Neural cell (in vitro differentiated cells): ENCODE measurements at regions not wholly inside any gene's neighbourhood (a gene's known extent, or its start where the extent isn't known, plus 50 kb on each side); places are given as distances from the start of the nearest gene placed in this dataset.

Experiments
- EZH2 ChIP-seq: fragments of 200-600, 300-800 bp; shearing (Covaris generic), sonication (generic); IDR thresholded peaks from 2 replicates; pipeline ENCODE4 v1.6.1; 2014; ENCODE audit warnings: antibody characterized with exemption, low read length, borderline replicate concordance, mild to moderate bottlenecking; ENCODE audit not compliant: insufficient read depth, poor library complexity, severe bottlenecking
- MXI1 ChIP-seq: fragments of 450-650 bp; conservative IDR thresholded peaks from 2 replicates; pipeline ENCODE4 v1.6.1; 2014; ENCODE audit warnings: antibody characterized with exemption, mild to moderate bottlenecking; ENCODE audit not compliant: poor library complexity, severe bottlenecking
- POLR2AphosphoS5 ChIP-seq: IDR thresholded peaks from 2 replicates; pipeline ENCODE4 v1.6.1; 2012
- RAD21 ChIP-seq: fragments of 450-650 bp; conservative IDR thresholded peaks from 2 replicates; pipeline ENCODE4 v1.6.1; 2014; ENCODE audit warnings: antibody characterized with exemption, mild to moderate bottlenecking, moderate library complexity
- TF ChIP-seq, protein P1 (sequence below): IDR thresholded peaks from 2 replicates; pipeline ENCODE4 v1.6.1; 2012; ENCODE audit warnings: borderline replicate concordance
- TF ChIP-seq, protein P2 (sequence below): fragments of 450-650 bp; IDR thresholded peaks from 2 replicates; pipeline ENCODE4 v1.5.1; 2014; ENCODE audit warnings: antibody characterized with exemption, mild to moderate bottlenecking, moderate library complexity; ENCODE audit not compliant: poor library complexity, severe bottlenecking

DNA sequence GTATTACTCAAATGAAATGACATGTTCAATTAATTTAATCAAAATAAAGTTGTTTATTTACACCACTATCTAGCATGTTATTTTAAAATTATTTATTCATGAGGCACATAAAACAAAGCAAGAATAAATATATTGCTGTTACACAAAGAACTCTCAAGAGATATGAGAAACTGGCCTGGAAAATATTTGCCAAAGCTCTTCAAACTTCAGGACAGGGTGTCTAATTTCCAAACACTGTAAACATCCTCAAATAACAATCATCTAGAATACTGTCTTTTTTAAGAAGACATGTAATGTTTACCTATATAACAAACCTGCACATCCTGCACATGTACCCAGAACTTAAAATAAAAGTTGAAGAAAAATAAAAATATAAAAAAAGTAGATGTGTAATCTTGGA lies 876.6 kb downstream of the TUSC7 start:
- TF ChIP-seq, protein P1, sequence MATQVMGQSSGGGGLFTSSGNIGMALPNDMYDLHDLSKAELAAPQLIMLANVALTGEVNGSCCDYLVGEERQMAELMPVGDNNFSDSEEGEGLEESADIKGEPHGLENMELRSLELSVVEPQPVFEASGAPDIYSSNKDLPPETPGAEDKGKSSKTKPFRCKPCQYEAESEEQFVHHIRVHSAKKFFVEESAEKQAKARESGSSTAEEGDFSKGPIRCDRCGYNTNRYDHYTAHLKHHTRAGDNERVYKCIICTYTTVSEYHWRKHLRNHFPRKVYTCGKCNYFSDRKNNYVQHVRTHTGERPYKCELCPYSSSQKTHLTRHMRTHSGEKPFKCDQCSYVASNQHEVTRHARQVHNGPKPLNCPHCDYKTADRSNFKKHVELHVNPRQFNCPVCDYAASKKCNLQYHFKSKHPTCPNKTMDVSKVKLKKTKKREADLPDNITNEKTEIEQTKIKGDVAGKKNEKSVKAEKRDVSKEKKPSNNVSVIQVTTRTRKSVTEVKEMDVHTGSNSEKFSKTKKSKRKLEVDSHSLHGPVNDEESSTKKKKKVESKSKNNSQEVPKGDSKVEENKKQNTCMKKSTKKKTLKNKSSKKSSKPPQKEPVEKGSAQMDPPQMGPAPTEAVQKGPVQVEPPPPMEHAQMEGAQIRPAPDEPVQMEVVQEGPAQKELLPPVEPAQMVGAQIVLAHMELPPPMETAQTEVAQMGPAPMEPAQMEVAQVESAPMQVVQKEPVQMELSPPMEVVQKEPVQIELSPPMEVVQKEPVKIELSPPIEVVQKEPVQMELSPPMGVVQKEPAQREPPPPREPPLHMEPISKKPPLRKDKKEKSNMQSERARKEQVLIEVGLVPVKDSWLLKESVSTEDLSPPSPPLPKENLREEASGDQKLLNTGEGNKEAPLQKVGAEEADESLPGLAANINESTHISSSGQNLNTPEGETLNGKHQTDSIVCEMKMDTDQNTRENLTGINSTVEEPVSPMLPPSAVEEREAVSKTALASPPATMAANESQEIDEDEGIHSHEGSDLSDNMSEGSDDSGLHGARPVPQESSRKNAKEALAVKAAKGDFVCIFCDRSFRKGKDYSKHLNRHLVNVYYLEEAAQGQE: no peak
- TF ChIP-seq EZH2: no peak
- TF ChIP-seq, protein P2, sequence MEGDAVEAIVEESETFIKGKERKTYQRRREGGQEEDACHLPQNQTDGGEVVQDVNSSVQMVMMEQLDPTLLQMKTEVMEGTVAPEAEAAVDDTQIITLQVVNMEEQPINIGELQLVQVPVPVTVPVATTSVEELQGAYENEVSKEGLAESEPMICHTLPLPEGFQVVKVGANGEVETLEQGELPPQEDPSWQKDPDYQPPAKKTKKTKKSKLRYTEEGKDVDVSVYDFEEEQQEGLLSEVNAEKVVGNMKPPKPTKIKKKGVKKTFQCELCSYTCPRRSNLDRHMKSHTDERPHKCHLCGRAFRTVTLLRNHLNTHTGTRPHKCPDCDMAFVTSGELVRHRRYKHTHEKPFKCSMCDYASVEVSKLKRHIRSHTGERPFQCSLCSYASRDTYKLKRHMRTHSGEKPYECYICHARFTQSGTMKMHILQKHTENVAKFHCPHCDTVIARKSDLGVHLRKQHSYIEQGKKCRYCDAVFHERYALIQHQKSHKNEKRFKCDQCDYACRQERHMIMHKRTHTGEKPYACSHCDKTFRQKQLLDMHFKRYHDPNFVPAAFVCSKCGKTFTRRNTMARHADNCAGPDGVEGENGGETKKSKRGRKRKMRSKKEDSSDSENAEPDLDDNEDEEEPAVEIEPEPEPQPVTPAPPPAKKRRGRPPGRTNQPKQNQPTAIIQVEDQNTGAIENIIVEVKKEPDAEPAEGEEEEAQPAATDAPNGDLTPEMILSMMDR: no peak
- TF ChIP-seq POLR2AphosphoS5: no peak
- no peak for TF ChIP-seq RAD21
- no peak for TF ChIP-seq MXI1
